IPS-18c (cell line): ENCODE measurements at regions not wholly inside any gene's neighbourhood (a gene's known extent, or its start where the extent isn't known, plus 50 kb on each side); places are given as distances from the start of the nearest gene placed in this dataset.
"Not testable (repeated sequence)": the region's sequence is repeated elsewhere in the genome, so short reads cannot be mapped to it uniquely, and the experiment has no call there.

Source experiments
- H3K4me3 ChIP-seq: 2 replicates; pipeline ENCODE4 v1.7.0; 2013; ENCODE audit warnings: low read depth, mild to moderate bottlenecking, low read length, moderate library complexity; ENCODE audit not compliant: insufficient read depth
- H3K9me3 ChIP-seq: one replicate; pipeline ENCODE4 v1.6.1; 2013; ENCODE audit warnings: mild to moderate bottlenecking, low read length, moderate library complexity; ENCODE audit not compliant: control insufficient read depth, insufficient read depth

DNA sequence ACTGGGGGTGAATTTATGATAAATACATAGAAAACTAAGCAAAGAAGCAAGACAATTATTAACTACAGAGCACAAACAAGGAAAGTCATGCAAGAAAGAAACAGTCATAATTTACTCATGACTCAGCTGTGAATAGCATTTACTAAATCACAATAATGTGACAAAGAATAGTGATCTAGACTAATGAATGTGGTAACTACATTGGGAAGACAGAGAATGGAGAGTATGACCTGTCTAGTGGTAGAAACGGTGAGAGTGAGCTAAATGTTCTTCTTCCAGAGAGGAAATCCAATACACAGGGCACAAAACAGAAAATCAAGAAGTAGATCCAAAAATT lies 153.5 kb upstream of the DST start:
- H3K4me3 ChIP-seq, result no peak overlapping the region
- H3K9me3 ChIP-seq, result no peaks in the 10 kb centered on the region

DNA sequence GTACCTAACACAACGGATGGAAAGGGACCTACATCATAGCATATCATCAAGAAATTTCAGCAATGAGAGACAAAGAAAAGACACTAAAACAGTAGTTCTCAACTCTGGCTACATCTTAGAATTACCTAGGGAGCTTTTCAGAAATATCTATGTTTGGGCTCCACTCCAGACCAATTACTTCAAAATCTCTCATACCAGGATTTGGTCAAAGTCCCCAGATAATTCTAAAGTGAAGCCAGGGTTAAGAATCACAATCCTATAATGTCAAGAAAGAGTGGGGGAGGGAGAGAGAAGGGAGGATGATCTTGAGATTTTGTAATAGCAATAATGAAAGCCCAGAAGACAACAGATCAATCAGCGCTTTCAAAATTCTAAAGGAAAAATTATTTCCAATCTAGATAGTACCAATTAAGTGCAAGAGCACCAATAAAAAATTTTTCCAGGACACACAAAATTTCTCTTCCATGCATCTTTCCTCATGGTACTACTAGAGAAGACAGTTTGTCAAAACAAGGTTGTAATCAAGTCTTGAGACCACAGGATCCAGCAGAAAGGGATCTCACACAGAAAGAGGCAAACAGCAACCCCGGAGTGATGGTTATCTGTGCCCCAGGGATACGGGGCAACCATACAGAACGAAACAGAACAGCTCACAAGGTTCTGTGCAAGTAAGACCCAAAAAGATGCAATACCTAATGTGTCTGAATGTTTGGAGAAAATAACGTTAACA lies 152.9 kb upstream of the DST start:
- Histone ChIP-seq H3K4me3 (no peak overlapping the region), H3K9me3 (no peaks in the 10 kb centered on the region)

DNA sequence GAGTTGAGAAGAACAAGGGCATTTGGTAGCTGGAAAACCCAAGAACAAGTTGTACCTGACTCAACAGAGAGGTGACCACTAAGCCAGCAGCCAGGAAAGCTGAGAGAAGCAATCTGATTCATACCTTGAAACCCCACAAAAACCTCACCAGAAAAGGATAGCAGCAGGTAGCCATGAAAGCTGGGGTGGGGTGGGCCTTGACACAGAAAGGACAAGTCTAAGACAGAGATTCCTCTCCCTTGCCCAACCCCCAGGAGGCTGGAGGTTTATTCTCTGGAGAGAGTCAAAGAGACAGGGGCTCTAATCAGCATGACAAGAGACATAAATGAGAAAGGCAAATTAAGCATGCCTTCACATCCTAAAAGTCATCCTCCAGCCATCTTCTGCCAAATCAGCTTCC lies 151.7 kb upstream of the DST start:
- H3K4me3 ChIP-seq, result no peak overlapping the region
- no peaks in the 10 kb centered on the region for H3K9me3 ChIP-seq

DNA sequence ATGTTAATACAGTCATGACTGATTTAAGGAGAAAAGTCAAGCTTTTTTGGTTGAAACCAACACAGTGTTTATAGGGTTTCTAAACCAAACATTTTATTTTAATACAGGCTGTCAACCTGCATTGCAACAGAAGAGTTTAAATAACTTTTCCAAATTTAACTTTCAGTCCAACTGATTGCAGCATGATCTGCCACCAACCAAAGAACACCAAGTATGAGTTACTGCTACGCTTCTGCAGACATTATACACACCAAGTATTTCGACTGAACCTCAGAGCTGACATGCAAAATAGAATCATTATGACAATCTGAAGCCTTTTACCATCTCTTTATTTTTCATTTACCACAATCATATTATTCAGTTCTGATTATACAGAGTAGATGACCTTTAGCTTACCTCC lies 151.2 kb upstream of the DST start:
- Histone ChIP-seq H3K4me3 (no peak overlapping the region), H3K9me3 (no peaks in the 10 kb centered on the region)

DNA sequence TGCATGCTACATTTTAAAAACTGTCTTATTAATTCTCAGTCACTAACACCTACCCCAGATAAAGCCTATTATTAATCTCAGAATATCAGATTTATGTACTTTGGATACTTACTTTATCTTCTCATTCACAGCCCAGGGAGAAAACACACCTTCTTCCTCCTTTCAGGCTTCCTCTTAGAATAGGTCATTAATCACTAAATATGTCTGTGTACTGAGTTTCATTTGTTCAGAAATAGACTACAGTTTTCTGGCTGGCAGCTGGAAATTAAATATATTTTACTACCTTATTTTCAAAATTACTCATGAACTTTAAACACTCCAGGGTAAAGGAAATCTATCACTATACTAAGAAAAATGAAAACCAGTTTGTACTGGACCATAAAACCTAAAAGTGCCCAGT lies 147.7 kb upstream of the DST start:
- Histone ChIP-seq H3K9me3 (no peaks in the 10 kb centered on the region), H3K4me3 (no peak overlapping the region)

DNA sequence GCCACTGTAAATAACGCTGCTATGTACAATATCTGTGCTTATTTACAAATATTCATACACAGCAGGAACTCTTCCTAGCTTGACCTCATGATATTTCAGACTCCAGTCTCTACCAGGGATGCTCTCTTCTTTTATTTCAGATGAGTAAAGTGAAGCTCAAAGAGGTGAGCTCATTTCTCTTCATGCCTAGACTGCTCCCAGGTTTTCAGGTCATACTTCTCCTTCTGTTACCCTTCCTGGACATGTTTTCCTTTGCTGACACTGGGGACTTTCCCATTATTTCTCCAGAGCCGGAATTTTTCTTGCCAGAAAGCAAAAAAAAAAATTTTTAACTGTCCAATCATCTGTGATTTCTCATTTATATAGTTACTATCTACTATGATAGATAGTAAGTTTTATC lies 147.2 kb upstream of the DST start:
- H3K4me3 ChIP-seq, result no peak overlapping the region
- no peaks in the 10 kb centered on the region for H3K9me3 ChIP-seq

DNA sequence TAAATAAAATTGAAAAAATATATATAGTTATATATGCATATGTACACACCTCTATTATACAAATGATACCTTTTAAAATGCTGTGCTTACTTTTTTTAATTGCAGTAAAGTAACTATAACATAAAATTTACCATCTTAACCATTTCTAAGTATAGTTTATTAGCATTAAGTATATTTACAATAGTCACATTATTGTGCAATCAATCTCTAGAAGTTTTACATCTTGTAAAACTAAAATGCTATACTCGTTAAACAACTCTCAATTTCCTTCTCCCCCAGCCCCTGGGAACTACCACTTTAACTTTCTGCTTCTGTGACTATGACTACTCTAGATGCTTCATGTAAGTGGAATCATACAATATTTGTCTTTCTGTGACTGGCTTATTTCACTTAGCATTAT lies 146.7 kb upstream of the DST start:
- H3K4me3 ChIP-seq, result no peak overlapping the region
- H3K9me3 ChIP-seq, result no peaks in the 10 kb centered on the region

DNA sequence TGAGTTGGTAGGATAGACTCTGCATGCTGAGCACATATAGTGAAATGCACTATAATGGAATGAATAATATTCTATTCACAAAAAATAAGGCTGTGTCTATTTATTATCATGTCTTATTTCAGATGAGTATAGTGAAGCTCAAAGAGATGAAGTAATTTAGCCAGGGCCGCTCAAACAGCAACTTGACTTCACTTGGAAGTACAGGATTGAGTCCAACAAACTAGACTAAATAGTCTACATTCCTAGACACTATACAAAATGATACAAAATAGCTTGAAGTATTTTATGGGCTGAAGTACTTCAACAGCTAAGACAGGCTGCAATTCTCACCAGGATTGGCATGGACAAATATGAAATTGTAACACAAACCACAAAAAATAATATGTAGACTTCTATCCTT lies 144.5 kb upstream of the DST start:
- Histone ChIP-seq H3K4me3 (no peak overlapping the region), H3K9me3 (no peaks in the 10 kb centered on the region)

DNA sequence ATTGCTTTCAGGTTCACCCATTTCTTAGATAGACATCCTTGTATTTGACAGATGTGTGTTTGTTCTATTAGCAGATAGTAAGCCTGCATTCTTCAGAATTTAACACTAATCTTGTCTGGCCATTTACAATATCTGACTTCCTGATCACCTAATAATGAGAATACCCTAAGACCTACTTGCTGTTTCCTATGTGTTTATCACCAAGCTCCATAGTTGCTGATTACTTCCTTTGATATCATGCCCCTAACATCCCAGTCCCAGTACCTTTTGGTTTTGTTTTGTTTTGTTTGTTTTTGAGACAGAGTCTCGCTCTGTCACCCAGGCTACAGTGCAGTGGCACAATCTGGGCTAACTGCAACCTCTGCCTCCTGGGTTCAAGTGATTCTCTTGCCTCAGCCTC lies 143.6 kb upstream of the DST start:
- H3K9me3 ChIP-seq, result no peaks in the 10 kb centered on the region
- H3K4me3 ChIP-seq, result no peak overlapping the region

DNA sequence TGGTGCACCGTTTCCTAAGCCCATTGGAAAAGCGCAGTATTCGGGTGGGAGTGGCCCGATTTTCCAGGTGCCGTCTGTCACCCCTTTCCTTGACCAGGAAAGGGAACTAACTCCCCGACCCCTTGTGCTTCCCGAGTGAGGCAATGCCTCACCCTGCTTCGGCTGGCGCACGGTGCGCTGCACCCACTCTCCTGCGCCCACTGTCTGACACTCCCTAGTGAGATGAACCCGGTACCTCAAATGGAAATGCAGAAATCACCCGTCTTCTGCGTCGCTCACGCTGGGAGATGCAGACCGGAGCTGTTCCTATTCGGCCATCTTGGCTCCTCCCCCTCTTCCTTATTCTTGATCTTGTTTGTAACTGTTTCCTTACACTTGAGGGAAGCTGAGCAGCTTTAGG lies 142.8 kb upstream of the DST start:
- not testable (repeated sequence) for H3K4me3 ChIP-seq

DNA sequence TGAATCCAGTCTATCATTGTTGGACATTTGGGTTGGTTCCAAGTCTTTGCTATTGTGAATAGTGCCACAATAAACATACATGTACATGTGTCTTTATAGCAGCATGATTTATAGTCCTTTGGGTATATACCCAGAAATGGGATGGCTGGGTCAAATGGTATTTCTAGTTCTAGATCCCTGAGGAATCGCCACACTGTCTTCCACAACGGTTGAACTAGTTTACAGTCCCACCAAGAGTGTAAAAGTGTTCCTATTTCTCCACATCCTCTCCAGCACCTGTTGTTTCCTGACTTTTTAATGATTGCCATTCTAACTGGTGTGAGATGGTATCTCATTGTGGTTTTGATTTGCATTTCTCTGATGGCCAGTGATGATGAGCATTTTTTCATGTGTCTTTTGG lies 137.4 kb upstream of the DST start:
- H3K9me3 ChIP-seq, H3K4me3 ChIP-seq: not testable (repeated sequence)

More for the DNA sequence above, 142.8 kb upstream of the DST start:
- not testable (repeated sequence) for H3K9me3 ChIP-seq

DNA sequence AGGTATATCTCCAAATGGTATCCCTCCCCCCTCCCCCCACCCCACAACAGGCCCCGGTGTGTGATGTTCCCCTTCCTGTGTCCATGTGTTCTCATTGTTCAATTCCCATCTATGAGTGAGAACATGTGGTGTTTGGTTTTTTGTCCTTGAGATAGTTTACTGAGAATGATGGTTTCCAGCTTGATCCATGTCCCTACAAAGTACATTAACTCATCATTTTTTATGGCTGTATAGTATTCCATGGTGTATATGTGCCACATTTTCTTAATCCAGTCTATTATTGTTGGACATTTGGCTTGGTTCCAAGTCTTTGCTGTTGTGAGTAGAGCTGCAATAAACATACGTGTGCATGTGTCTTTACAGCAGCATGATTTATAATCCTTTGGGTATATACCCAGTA lies 135.8 kb upstream of the DST start:
- H3K9me3 ChIP-seq, H3K4me3 ChIP-seq: not testable (repeated sequence)

DNA sequence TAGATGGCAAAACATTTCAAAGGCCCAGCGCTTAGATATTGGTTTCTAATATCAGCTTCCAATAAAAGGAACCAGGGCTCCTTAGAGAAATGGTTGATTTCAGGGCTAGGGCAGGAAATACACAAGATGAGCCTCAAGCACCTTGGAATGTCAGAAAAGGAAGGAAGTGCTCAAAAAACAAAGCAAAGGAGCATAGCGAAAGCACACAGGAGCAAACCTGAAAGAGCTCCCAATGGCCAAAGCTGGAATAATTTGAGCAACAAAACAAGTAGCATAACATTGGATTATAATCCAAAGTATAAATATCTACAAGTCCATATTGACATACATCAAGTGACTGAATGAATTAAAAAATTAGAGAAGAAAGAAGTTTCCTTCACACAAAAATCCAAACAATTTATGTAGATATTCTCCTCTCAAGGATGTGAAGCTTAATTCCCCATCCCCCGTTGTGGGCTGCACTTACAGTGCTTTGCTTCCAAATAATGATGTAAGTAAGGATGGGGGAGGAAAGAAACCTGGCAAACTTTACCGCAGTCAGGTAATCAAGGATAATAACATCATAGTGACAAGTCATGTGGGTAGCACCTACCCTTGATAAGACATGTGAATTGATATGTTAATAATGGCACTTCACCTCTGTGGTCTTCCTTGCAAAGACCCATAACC lies 132.9 kb upstream of the DST start:
- no peaks in the 10 kb centered on the region for H3K9me3 ChIP-seq
- no peak overlapping the region for H3K4me3 ChIP-seq

DNA sequence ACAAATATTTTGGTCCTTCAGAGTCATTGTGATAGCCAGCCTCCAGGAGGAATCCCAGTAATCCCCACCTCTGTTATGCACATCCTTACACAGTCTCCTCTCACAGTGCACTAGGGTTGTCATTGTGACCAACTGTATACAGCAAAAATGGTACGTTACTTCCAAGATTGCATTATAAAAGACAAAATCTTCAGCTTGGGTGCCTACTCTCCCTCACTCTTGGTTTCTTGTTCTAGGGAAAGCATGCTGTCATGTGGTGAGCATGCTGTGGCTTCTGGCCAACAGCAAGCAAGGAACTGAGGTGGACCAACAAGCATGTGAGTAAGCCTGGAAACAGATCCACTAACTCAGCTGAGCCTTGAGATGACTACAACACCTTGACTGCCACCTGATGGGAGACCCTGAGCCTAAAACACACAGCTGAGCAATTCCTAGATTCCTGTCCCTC lies 130.1 kb upstream of the DST start:
- no peak overlapping the region for H3K4me3 ChIP-seq

DNA sequence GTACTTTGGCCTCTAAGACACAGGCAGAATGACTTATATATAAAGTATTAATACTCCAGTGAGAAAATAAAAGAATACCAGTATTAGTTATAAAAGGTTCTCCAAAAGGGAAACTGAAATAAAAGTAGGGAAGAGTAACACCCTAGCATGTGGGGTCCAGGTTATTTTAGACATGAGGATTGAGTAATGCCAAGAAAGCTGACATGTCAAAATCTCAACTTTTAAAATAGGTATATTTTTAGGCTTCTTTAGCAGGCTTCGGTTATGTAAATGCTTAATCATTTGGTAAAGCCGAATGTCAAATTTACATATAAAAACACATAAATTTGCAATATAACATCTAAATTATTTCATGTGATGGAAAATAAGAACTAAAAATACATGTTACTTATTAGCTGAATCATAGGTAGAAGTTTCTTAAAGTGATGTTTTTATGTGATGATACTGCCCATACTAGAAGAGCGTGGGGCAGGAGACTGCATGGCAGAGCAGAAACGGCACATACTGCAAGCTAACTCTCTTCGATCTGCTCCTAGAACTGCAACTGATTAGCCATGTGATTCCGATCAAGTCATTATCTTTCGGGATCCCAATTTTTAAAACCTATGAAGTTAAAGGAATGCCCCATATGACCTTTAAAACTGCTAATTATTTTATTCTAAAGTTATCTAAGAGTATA lies 129.4 kb upstream of the DST start:
- Histone ChIP-seq H3K9me3 (no peaks in the 10 kb centered on the region), H3K4me3 (no peak overlapping the region)

More for the DNA sequence above, 130.1 kb upstream of the DST start:
- H3K9me3 ChIP-seq, result no peaks in the 10 kb centered on the region

DNA sequence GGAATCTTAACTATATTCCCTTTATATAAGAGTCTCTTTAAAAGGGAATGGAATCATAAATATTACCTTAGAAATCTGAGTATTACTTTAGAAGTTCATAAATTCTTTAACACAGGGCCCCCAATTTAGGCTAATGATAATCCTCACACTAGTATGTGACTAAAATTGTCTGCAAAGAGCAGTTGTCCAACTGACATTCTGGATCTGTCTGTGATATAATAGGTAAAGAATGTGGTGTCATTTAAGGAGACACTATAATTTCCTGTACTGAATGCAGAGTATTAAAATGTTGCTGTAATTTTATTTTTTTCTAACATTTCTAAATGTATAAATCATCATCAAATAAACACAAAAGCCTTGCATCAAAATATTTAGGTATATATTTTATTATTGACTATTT lies 128.5 kb upstream of the DST start:
- H3K9me3 ChIP-seq, result no peaks in the 10 kb centered on the region
- H3K4me3 ChIP-seq, result no peak overlapping the region

DNA sequence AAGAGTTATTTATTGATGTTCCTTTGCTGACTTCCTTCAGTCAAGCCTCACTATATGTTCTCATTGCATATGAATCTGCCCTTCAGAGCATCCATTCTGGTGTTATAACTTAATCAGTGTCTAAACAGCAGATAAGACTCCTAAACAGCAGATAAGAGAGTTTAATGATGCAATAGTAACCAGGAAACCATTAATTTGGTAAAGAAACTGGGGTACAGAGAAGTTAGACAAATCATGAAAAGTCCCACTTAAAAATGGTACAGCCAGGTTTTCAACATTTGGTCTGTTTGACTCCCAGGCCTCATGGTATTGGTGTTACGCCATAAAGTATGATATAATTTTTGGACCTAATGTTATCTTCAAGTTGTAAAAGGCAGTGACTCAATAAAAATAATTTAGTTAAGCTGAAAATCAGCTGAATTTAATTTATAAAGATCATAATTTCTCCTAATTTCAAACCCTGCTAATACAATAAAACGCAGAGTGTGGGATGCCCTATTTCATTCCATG lies 127.4 kb upstream of the DST start:
- no peaks in the 10 kb centered on the region for H3K9me3 ChIP-seq
- H3K4me3 ChIP-seq, result no peak overlapping the region

DNA sequence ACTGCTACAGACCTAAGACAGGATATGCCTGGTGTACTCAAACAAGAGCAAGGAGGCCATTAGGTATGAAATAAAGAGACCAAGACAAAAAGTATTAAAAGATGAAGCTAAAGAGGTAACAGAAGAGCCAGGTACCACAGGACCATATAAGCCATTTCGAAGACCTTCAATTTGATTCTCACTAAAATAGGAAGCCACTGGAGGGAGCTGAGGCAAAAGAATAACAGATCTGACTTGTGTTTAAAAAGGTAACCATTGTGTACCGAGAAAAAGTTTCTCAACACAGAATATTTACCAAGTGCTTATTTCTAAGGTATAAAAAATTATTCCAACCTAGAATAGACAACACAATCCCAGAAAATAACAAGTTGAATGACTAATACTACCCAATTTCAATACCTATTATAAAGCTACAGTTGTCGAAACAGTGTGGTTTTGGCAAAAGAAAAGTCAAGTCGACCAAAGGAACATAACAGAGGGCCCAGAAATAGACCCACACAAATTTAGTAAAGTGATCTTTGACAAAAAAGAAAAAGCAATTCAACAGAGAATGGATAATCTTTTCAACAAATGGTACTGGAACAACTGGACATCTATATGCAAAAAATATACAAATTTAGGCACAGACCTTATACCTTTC lies 125.3 kb upstream of the DST start:
- no peak overlapping the region for H3K4me3 ChIP-seq
- H3K9me3 ChIP-seq, result no peaks in the 10 kb centered on the region
